ENCODE measurements at regions not wholly inside any gene's neighbourhood (a gene's known extent, or its start where the extent isn't known, plus 50 kb on each side); places are given as distances from the start of the nearest gene placed in this dataset.

- POLR2A ChIA-PET, result no interaction called here
- Histone ChIP-seq H4K20me1 (ENCODE audit: insufficient read depth) (no peaks in the 10 kb centered on the region), H3K4me1 (ENCODE audit: control insufficient read depth in 1 of 2, insufficient read depth in 2 of 2, low read depth in 1 of 2, low read length in 1 of 2) (no peaks in the 10 kb centered on the region), H3K9me3 (no peaks in the 10 kb centered on the region), H3K27ac (ENCODE audit: low read depth in 2 of 2, low read length in 1 of 2) (no peak overlapping the region), H3K9me2 (no peaks in the 10 kb centered on the region), H2AFZ (ENCODE audit: low read depth) (no peak overlapping the region), H3K4me2 (no peak overlapping the region), H3K36me3 (replicated peaks in 1 of 2; ENCODE audit: control insufficient read depth in 1 of 2, insufficient read depth in 2 of 2, low read length in 1 of 2) (no peaks in the 10 kb centered on the region), H3F3A (replicated peaks; ENCODE audit: insufficient read depth) (no peaks in the 10 kb centered on the region), H3K9ac (no peak overlapping the region), H3K27me3 (ENCODE audit: insufficient read depth) (peaks cover 29% of the 10 kb centered on the region; the same call in 1 of the 2 replicates), H3K4me3 (ENCODE audit: low read depth in 2 of 2, low read length in 1 of 2) (no peak overlapping the region), H3K79me2 (ENCODE audit: insufficient read depth) (no peaks in the 10 kb centered on the region)
- CTCF ChIA-PET, result no interaction called here
- no peak for DNase-seq
- TF ChIP-seq CHD2 (IDR thresholded peaks at IDR 0.05; ENCODE audit: low read length, partially characterized antibody) (no peak), PBX3 (IDR thresholded peaks at IDR 0.05) (no peak), MAX (IDR thresholded peaks at IDR 0.05; ENCODE audit: low read depth) (no peak), ELF1 (IDR thresholded peaks at IDR 0.05) (no peak), MEF2A (IDR thresholded peaks at IDR 0.05; ENCODE audit: borderline replicate concordance, low read depth) (no peak), RCOR1 (IDR thresholded peaks at IDR 0.05; ENCODE audit: low read length) (no peak), GATA2 (CRISPR knock-in tag; IDR thresholded peaks at IDR 0.05) (no peak), REST (IDR thresholded peaks at IDR 0.05; ENCODE audit: low read depth, low read length) (no peak), POLR2AphosphoS5 (IDR thresholded peaks at IDR 0.05; ENCODE audit: low read depth, low read length) (no peak), NRF1 (IDR thresholded peaks at IDR 0.05; ENCODE audit: low read depth, low read length) (no peak), TAF1 (IDR thresholded peaks at IDR 0.05; ENCODE audit: borderline replicate concordance, low read depth, low read length) (no peak), EP300 (IDR thresholded peaks at IDR 0.05; ENCODE audit: borderline replicate concordance in 1 of 2, low read depth in 1 of 2, low read length in 1 of 2) (no peak), RXRA (IDR thresholded peaks at IDR 0.05; ENCODE audit: borderline replicate concordance, low read depth) (no peak), RFX5 (IDR thresholded peaks at IDR 0.05; ENCODE audit: low read length) (no peak), GABPA (IDR thresholded peaks at IDR 0.05; ENCODE audit: low read depth) (no peak), TCF12 (IDR thresholded peaks at IDR 0.05) (no peak), EZH2phosphoT487 (IDR thresholded peaks at IDR 0.05; ENCODE audit: borderline replicate concordance, low read depth) (no peak), FOSL2 (IDR thresholded peaks at IDR 0.05; ENCODE audit: borderline replicate concordance, low read depth) (no peak)
- TF ChIP-seq, protein P1, sequence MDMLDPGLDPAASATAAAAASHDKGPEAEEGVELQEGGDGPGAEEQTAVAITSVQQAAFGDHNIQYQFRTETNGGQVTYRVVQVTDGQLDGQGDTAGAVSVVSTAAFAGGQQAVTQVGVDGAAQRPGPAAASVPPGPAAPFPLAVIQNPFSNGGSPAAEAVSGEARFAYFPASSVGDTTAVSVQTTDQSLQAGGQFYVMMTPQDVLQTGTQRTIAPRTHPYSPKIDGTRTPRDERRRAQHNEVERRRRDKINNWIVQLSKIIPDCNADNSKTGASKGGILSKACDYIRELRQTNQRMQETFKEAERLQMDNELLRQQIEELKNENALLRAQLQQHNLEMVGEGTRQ (IDR thresholded peaks at IDR 0.05; ENCODE audit: borderline replicate concordance, low read depth, low read length), result no peak
- 18% methylated on average over 11 of the region's 11 CpGs for WGBS (ENCODE audit: low lambda C conversion rate)
Measured at GRCh38 chr6:1087154-1087843, 224.6 kb upstream of the FOXQ1 start.

Data from SK-N-SH (cell line).